ENCODE measurements at regions not wholly inside any gene's neighbourhood (a gene's known extent, or its start where the extent isn't known, plus 50 kb on each side); places are given as distances from the start of the nearest gene placed in this dataset.

DNA sequence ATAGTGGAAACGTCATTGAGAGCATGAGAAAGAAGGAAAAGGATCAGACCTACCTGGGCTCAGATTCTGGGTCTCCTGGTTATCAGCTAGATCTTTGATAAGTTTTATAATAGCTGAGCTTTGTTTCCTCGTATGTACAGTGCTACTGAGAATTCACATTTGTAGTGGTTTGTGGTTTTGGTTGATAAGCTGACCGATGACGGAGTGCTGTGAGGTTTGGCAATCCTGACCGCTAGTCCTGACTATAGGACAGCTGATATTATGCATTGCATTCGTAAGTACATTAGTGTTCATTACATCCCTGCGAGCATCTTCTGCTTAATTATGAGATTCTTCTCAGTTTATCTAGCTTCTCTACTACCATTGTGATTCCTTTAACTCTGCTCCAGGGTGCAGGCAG lies 190.7 kb upstream of the SLC27A6 start:
- 74 to 80% methylated on average over 7 of the region's 7 CpGs for WGBS, 2 donors
- Histone ChIP-seq H3K36me3 (no peaks in the 10 kb centered on the region), H3K9me3 (no peaks in the 10 kb centered on the region), H3K4me1 (no peaks in the 10 kb centered on the region), H3K27ac (no peak overlapping the region), H3K4me3 (replicated peaks in 1 of 3) (no peak overlapping the region), H3K27me3 (no peaks in the 10 kb centered on the region)
- no peak for DNase-seq
- no peak for TF ChIP-seq POLR2A (IDR thresholded peaks at IDR 0.05)
- TF ChIP-seq, protein P1, sequence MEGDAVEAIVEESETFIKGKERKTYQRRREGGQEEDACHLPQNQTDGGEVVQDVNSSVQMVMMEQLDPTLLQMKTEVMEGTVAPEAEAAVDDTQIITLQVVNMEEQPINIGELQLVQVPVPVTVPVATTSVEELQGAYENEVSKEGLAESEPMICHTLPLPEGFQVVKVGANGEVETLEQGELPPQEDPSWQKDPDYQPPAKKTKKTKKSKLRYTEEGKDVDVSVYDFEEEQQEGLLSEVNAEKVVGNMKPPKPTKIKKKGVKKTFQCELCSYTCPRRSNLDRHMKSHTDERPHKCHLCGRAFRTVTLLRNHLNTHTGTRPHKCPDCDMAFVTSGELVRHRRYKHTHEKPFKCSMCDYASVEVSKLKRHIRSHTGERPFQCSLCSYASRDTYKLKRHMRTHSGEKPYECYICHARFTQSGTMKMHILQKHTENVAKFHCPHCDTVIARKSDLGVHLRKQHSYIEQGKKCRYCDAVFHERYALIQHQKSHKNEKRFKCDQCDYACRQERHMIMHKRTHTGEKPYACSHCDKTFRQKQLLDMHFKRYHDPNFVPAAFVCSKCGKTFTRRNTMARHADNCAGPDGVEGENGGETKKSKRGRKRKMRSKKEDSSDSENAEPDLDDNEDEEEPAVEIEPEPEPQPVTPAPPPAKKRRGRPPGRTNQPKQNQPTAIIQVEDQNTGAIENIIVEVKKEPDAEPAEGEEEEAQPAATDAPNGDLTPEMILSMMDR (IDR thresholded peaks at IDR 0.05), result no peak
- intact Hi-C loops (cut with DNase I), result no loop called here

DNA sequence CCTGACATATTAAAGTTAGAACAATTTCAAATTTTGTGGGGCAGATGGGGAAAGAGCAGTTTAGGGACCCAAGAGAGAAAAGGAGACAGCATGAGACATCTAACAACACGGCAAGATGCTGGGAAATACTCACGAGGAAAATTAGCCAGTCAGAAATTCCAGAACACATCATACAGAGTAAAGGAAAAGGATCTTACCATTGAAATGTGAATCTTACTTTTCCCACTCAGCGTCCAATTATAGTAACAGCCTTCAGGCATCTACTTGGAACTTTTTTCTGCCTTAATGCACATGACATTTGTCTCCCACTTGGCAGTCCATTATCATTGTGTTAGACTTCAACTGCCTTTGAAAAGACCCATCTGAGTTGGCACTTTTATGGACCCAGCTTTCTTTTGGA lies 189.7 kb upstream of the SLC27A6 start:
- 80 to 83% methylated on average over 3 of the region's 3 CpGs for WGBS, 2 donors
- no peaks in the 10 kb centered on the region for H3K36me3 ChIP-seq
- DNase-seq, result no peak
- TF ChIP-seq POLR2A (IDR thresholded peaks at IDR 0.05), result no peak
- TF ChIP-seq, protein P1 (IDR thresholded peaks at IDR 0.05), result no peak
- H3K4me1 ChIP-seq, result no peaks in the 10 kb centered on the region
- H3K27me3 ChIP-seq, result no peaks in the 10 kb centered on the region
- no peak overlapping the region for H3K4me3 ChIP-seq (replicated peaks in 1 of 3)
- no peaks in the 10 kb centered on the region for H3K9me3 ChIP-seq
- intact Hi-C loops (cut with DNase I), result no loop called here
- no peak overlapping the region for H3K27ac ChIP-seq

DNA sequence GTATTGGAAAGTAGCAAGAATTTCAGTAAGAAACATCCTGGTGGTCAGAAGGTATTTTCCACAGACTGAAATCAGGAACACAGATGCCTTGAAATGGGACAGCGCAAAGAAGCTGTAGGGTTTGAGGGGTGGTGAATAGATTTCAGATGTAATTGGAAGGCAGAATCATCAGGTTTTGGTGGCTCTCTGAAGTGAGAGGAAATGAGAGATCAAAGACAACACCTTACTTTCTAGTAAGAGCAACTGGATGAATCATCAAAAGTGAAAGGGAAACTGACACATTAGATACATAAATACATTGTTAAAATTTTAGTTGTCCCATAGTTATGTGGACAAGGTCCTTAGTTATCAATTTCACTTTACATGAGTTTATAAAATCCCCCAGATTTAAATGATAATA lies 188.2 kb upstream of the SLC27A6 start:
- Histone ChIP-seq H3K9me3 (no peaks in the 10 kb centered on the region), H3K36me3 (no peaks in the 10 kb centered on the region), H3K27ac (no peak overlapping the region), H3K27me3 (no peaks in the 10 kb centered on the region), H3K4me1 (no peaks in the 10 kb centered on the region), H3K4me3 (replicated peaks in 1 of 3) (no peak overlapping the region)
- no peak for TF ChIP-seq POLR2A (IDR thresholded peaks at IDR 0.05)
- TF ChIP-seq, protein P1 (IDR thresholded peaks at IDR 0.05), result no peak
- intact Hi-C loops (cut with DNase I), result no loop called here
- DNase-seq, result no peak
- 93 to 96% methylated on average over 1 of the region's 1 CpG for WGBS, 2 donors

DNA sequence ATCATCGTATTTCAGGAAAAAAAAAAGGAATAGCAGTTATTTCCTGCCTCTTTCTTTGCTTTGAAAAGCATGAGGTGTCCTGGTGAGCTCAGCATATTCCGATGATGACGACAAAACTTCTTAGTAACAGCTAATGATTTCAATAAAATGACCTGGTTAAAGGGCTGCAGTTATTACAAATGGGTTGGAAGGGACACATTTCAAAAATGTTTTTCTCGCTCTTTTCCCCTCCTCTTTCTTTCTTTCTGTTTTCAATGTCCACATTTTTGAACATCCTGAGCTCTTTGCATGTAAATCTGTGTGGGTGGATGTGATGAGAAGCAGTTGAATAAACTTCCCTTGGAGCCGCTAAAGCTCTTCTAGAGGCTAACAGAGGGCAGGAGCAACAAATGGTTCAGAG lies 186.8 kb upstream of the SLC27A6 start:
- no peak for DNase-seq
- Histone ChIP-seq H3K36me3 (no peaks in the 10 kb centered on the region), H3K27me3 (no peaks in the 10 kb centered on the region), H3K4me3 (replicated peaks in 1 of 3) (no peak overlapping the region), H3K9me3 (no peaks in the 10 kb centered on the region), H3K27ac (no peak overlapping the region), H3K4me1 (no peaks in the 10 kb centered on the region)
- 41 to 48% methylated on average over 5 of the region's 5 CpGs for WGBS, 2 donors
- TF ChIP-seq, protein P1 (IDR thresholded peaks at IDR 0.05), result no peak
- no peak for TF ChIP-seq POLR2A (IDR thresholded peaks at IDR 0.05)
- intact Hi-C loops (cut with DNase I), result no loop called here

DNA sequence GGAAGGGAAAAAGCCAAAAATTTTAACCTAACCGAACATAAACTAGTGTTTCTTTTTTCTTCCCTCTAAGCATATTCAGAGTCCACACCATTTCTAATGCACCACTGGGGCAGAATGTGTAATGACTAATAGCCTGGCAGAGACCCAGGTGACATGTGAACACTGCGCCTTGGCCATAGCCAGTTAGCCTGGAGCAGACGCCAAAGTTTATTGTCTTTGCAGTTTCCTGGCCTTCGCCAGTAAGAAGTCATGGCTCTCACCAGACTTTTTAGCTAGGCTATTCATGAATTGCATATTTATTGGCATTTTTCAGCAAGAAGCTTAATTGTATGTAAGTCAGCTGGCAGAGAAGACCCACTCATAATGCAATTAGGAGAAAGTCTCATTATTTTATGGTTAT lies 182.8 kb upstream of the SLC27A6 start:
- no peak overlapping the region for H3K27ac ChIP-seq
- no peaks in the 10 kb centered on the region for H3K4me1 ChIP-seq
- TF ChIP-seq POLR2A (IDR thresholded peaks at IDR 0.05), result no peak
- TF ChIP-seq, protein P1 (IDR thresholded peaks at IDR 0.05), result no peak
- no peaks in the 10 kb centered on the region for H3K27me3 ChIP-seq
- H3K4me3 ChIP-seq (replicated peaks in 1 of 3), result no peak overlapping the region
- intact Hi-C loops (cut with DNase I), result no loop called here
- DNase-seq, result peak; percentile 3 to 10
- no peaks in the 10 kb centered on the region for H3K36me3 ChIP-seq
- 52 to 63% methylated on average over 4 of the region's 4 CpGs for WGBS, 2 donors
- no peaks in the 10 kb centered on the region for H3K9me3 ChIP-seq

Measured in thyroid gland (tissue), 4 donors.